PC-3 (cell line): ENCODE measurements at regions not wholly inside any gene's neighbourhood (a gene's known extent, or its start where the extent isn't known, plus 50 kb on each side); places are given as distances from the start of the nearest gene placed in this dataset.

Experiments used
- EZH2 ChIP-seq: fragments of 300-600 bp; sonication (generic); IDR thresholded peaks from one replicate; pipeline ENCODE4 v1.6.1; 2017; ENCODE audit warnings: antibody characterized with exemption, mild to moderate bottlenecking, low read length; ENCODE audit not compliant: unreplicated experiment
- TF ChIP-seq, protein P1 (sequence below): fragments of 300-600 bp; sonication (generic); conservative IDR thresholded peaks from 2 replicates; pipeline ENCODE4 v1.5.1; 2017; ENCODE audit warnings: antibody characterized with exemption, low read depth, mild to moderate bottlenecking, low read length

- TF ChIP-seq, protein P1, sequence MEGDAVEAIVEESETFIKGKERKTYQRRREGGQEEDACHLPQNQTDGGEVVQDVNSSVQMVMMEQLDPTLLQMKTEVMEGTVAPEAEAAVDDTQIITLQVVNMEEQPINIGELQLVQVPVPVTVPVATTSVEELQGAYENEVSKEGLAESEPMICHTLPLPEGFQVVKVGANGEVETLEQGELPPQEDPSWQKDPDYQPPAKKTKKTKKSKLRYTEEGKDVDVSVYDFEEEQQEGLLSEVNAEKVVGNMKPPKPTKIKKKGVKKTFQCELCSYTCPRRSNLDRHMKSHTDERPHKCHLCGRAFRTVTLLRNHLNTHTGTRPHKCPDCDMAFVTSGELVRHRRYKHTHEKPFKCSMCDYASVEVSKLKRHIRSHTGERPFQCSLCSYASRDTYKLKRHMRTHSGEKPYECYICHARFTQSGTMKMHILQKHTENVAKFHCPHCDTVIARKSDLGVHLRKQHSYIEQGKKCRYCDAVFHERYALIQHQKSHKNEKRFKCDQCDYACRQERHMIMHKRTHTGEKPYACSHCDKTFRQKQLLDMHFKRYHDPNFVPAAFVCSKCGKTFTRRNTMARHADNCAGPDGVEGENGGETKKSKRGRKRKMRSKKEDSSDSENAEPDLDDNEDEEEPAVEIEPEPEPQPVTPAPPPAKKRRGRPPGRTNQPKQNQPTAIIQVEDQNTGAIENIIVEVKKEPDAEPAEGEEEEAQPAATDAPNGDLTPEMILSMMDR, result no peak
- no peak for TF ChIP-seq EZH2
Measured at GRCh38 chr18:78459668-78460067, 520.0 kb upstream of the SALL3 start.
